ENCODE measurements at regions not wholly inside any gene's neighbourhood (a gene's known extent, or its start where the extent isn't known, plus 50 kb on each side); places are given as distances from the start of the nearest gene placed in this dataset.

- no TSS peak for BruUV-seq (replicated peaks)
- no peak for ATAC-seq
- Histone ChIP-seq H3K36me3 (ENCODE audit: control insufficient read depth, insufficient read depth, low read length) (no peaks in the 10 kb centered on the region), H3K27ac (ENCODE audit: low read length) (no peak overlapping the region), H3K4me1 (ENCODE audit: control insufficient read depth, insufficient read depth, low read length) (no peaks in the 10 kb centered on the region), H3K4me3 (ENCODE audit: low read depth in 2 of 2, low read length in 2 of 2) (no peak overlapping the region), H3K9me3 (ENCODE audit: control insufficient read depth, insufficient read depth, low read depth, low read length) (no peaks in the 10 kb centered on the region), H3K27me3 (ENCODE audit: control insufficient read depth, insufficient read depth, low read length) (no peaks in the 10 kb centered on the region)
- in situ Hi-C loops (cut with HindIII; ENCODE audit: low pct_unique_long_range_greater_than_20kb, low sequenced_read_pairs) = no loop called here
- intact Hi-C loops (cut with micrococcal nuclease; ENCODE audit: unreplicated experiment) = loop anchor here (10.0 kb wide), 1 partner anchor 274 kb away; no protein-coding TSS in a partner anchor
- POLR2A ChIA-PET = no interaction called here
- CTCF ChIA-PET = no interaction called here
- no peak for DNase-seq (ENCODE audit: low read depth, low spot score)
- TF ChIP-seq TCF7L2 (IDR thresholded peaks at IDR 0.05; ENCODE audit: low read depth, low read length) = no peak
- TF ChIP-seq POLR2AphosphoS5 (IDR thresholded peaks at IDR 0.05; ENCODE audit: low read depth, low read length) = no peak
- TF ChIP-seq, protein P1, sequence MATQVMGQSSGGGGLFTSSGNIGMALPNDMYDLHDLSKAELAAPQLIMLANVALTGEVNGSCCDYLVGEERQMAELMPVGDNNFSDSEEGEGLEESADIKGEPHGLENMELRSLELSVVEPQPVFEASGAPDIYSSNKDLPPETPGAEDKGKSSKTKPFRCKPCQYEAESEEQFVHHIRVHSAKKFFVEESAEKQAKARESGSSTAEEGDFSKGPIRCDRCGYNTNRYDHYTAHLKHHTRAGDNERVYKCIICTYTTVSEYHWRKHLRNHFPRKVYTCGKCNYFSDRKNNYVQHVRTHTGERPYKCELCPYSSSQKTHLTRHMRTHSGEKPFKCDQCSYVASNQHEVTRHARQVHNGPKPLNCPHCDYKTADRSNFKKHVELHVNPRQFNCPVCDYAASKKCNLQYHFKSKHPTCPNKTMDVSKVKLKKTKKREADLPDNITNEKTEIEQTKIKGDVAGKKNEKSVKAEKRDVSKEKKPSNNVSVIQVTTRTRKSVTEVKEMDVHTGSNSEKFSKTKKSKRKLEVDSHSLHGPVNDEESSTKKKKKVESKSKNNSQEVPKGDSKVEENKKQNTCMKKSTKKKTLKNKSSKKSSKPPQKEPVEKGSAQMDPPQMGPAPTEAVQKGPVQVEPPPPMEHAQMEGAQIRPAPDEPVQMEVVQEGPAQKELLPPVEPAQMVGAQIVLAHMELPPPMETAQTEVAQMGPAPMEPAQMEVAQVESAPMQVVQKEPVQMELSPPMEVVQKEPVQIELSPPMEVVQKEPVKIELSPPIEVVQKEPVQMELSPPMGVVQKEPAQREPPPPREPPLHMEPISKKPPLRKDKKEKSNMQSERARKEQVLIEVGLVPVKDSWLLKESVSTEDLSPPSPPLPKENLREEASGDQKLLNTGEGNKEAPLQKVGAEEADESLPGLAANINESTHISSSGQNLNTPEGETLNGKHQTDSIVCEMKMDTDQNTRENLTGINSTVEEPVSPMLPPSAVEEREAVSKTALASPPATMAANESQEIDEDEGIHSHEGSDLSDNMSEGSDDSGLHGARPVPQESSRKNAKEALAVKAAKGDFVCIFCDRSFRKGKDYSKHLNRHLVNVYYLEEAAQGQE (IDR thresholded peaks at IDR 0.05; ENCODE audit: insufficient read depth in 1 of 2, low read depth in 2 of 2, low read length in 1 of 2) = no peak
Measured at GRCh38 chr4:18458465-18458864, 436.9 kb upstream of the LCORL start.

DNA sequence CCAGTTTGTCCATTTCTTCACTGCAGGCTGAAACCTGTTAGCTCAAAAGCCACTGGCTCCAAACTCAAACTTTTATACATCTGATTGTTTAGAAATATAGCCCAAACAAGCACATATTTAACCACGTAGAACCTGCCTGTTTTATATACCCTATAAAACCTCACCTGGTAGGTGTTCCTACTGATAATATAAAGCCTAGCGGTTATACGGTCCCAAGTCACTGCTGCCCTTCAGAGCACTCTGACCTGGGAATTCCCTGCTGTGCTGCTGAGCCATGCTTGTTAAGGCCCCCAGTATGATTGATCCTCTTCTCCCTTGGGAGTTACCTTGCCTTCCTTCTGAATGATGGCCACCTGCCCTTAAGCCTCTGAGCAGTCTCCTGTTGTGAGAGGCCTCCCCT is 432.8 kb upstream of the LCORL start:
- no TSS peak for BruUV-seq (replicated peaks)
- ChIA-PET CTCF (no interaction called here), POLR2A (no interaction called here)
- Histone ChIP-seq H3K27ac (ENCODE audit: low read length) (no peak overlapping the region), H3K36me3 (ENCODE audit: control insufficient read depth, insufficient read depth, low read length) (no peaks in the 10 kb centered on the region), H3K27me3 (ENCODE audit: control insufficient read depth, insufficient read depth, low read length) (no peaks in the 10 kb centered on the region), H3K4me3 (ENCODE audit: low read depth in 2 of 2, low read length in 2 of 2) (no peak overlapping the region), H3K9me3 (ENCODE audit: control insufficient read depth, insufficient read depth, low read depth, low read length) (no peaks in the 10 kb centered on the region), H3K4me1 (ENCODE audit: control insufficient read depth, insufficient read depth, low read length) (no peaks in the 10 kb centered on the region)
- DNase-seq (ENCODE audit: low read depth, low spot score) = no peak
- no peak for ATAC-seq
- TF ChIP-seq POLR2AphosphoS5 (IDR thresholded peaks at IDR 0.05; ENCODE audit: low read depth, low read length) = no peak
- TF ChIP-seq, protein P1 (IDR thresholded peaks at IDR 0.05; ENCODE audit: insufficient read depth in 1 of 2, low read depth in 2 of 2, low read length in 1 of 2) = no peak
- no peak for TF ChIP-seq TCF7L2 (IDR thresholded peaks at IDR 0.05; ENCODE audit: low read depth, low read length)
- no peak for TF ChIP-seq SIN3A (IDR thresholded peaks at IDR 0.05; ENCODE audit: borderline replicate concordance, insufficient read depth, low read depth, low read length)
- no peak for TF ChIP-seq CTCF (IDR thresholded peaks at IDR 0.05)
- in situ Hi-C loops (cut with HindIII; ENCODE audit: low pct_unique_long_range_greater_than_20kb, low sequenced_read_pairs) = no loop called here
- intact Hi-C loops (cut with micrococcal nuclease; ENCODE audit: unreplicated experiment) = loop anchor here (10.0 kb wide), 1 partner anchor 270 kb away; no protein-coding TSS in a partner anchor

All from Panc1 (cell line).